Cerebellar cortex (tissue), 1 donor: ENCODE measurements at regions not wholly inside any gene's neighbourhood (a gene's known extent, or its start where the extent isn't known, plus 50 kb on each side); places are given as distances from the start of the nearest gene placed in this dataset.

Experiments used
- DNase-seq: peaks from one replicate; pipeline ENCODE4 v3.0.0-alpha.2; 2015; ENCODE audit warnings: low spot score

- no peak for DNase-seq
These were observed 1032.8 kb downstream of the BRD1 start for GRCh38 chr22:48794906-48795305.

GRCh38 chr22:48793949-48794348 is 1033.7 kb downstream of the BRD1 start:
- DNase-seq, result no peak

DNA sequence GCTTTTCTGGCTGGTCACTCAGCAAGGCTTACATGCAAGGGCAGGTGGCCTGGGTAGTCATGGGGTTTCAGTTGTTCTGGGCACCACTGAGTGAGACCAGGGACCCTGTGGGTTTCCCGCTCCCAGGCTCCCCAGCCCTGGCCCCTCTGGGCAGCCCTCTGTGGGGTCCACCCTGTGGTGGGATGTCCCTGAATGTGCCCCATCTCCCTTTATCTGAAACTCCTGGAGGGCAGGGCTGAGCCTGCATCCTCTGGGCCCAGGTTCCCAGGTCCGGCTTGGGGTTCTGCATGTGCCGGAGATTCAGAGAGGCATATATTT is 1041.0 kb downstream of the BRD1 start:
- DNase-seq, result no peak

- DNase-seq, result peak; percentile 5
These were observed 1041.6 kb downstream of the BRD1 start for GRCh38 chr22:48785792-48786678.

GRCh38 chr22:48784701-48785503 is 1042.8 kb downstream of the BRD1 start:
- DNase-seq, result no peak

GRCh38 chr22:48783821-48784266 is 1043.8 kb downstream of the BRD1 start:
- no peak for DNase-seq

- DNase-seq, result peak; percentile 17
These were observed 1044.7 kb downstream of the BRD1 start for GRCh38 chr22:48782811-48783511.

DNA sequence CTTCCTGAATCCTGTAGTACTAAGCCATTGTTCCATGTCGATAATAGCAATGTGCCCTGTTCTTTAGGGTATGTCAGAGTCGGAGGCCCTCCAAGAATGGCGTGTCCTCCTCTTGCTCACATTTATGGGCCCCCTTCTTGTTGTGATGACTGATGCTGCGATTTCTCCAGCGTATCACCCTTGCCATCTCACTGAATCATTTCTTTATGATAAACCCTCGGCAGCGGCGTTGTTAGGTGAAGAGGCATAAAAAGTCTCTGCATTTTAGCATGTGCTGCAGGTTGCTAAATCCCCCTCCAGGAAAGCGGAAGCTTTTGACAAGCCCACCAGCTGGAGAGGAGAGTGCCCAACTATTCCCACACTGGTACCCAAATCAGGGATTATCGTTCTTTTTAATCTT is 1045.3 kb downstream of the BRD1 start:
- DNase-seq, result no peak

DNA sequence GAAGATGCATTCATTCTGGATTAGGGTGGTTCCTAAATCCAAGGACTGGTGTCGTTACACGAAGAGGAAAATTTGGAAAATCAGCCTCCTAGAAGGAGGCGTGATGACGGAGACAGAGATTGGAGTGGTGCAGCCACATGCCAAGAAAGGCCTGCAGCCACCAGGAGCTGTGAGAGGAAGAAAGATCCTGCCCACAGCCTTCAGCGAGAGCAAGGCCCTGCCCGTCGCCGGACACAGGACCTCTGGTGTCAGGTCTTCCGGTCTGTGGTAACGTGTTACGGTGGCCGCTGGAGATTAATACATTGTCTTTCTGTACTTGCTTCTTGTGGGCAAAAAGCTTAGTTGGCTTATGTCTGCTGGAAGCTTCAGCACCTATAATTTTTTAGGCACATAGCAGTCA is 1045.8 kb downstream of the BRD1 start:
- no peak for DNase-seq

DNA sequence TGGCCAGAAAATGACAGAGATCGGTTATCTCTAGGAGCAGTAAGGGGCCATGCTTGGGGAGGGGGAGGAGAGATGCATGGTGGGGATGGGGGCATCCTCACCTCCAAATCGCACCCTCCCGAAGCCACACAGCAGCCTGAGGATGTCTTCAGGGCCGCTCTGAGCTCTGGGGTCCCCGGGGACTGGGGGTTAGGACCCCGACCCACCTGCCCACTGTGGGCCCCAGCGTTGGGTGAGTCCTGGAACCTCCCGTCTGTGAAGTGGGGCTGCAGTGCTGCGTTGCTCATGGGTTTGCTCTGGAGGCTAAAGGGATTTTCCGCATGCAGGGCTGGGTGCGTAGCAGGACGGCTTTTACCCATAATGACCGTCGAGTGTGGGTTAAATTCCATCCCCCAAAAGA is 1046.3 kb downstream of the BRD1 start:
- DNase-seq, result no peak

DNA sequence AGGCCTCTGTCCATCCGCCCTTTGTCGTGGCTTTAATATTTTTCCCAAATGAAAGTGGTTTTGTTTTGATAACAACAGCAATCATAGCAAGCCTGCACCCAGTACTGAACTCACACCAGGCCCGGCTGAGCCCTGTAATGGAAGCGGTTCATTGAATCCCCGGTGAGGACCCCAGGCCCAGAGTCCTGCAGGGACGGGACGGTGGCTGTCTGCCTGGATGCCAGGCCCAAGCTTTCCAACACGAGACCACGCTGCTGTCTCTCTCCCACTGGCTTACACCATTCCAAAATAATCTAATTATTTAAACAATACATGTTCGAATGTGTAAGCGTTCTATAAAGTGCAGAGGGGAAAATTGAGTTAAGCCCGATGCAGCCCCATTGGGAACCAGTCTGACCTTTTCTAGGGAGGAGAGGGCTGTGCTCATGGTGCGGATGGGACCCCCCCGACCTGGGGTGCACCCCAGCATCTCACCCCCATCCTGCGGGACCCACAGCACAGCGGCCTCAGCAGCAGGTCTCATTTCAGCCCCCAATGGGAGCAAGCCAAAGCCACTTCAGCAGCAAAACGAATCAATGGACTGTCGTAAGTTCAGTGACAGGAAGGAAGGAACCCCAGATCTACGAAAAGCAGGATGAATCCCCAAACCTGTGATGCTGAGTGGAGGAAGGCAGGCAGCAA is 1046.9 kb downstream of the BRD1 start:
- no peak for DNase-seq

DNA sequence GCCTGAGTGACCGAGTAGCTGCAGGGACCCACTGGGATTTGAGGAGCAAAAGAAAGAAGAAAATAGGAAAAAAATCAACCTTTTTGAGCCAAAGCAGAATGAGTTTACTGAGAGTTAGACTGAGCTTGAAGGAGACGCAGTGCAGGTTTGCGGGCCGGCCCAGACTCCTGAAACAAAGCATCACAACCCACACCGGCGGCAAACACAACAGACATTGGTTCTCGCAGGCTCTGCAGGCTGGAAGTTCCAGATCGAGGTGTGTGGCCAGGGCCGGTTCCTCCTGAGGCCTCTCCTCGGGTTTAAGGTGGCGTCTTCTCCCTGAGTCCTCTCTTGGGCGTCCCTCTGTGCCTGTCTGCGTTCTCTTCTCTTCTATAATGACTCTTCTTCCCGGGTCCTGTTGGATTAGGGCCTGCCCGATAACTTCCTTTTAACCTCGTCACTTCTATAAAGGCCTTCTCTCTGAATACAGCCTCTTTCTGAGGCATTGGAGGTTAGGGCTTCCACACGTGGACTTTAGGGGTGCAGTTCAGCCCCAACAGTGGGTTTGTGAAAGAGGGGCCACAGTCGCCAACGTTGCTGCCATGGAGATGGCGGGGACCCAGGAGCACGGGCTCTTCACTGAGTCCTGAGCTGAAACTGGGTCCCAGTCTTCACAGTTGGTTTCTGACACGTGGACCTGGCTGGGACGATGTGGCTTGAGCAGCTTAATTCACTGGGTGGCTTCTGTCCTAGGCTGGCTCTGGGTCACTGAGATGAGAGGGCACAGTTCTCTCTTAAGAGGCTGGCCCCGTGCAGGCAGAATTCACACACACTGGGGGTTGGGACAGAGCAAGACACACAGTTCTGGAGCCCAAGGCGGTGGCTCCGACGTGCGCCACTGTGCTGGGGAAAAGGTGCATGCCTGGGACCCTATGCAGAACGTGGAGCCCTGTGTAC is 1047.7 kb downstream of the BRD1 start:
- DNase-seq, result no peak

GRCh38 chr22:48779211-48779643 is 1048.4 kb downstream of the BRD1 start:
- DNase-seq, result no peak

GRCh38 chr22:48778308-48779195 is 1049.1 kb downstream of the BRD1 start:
- DNase-seq, result no peak

DNA sequence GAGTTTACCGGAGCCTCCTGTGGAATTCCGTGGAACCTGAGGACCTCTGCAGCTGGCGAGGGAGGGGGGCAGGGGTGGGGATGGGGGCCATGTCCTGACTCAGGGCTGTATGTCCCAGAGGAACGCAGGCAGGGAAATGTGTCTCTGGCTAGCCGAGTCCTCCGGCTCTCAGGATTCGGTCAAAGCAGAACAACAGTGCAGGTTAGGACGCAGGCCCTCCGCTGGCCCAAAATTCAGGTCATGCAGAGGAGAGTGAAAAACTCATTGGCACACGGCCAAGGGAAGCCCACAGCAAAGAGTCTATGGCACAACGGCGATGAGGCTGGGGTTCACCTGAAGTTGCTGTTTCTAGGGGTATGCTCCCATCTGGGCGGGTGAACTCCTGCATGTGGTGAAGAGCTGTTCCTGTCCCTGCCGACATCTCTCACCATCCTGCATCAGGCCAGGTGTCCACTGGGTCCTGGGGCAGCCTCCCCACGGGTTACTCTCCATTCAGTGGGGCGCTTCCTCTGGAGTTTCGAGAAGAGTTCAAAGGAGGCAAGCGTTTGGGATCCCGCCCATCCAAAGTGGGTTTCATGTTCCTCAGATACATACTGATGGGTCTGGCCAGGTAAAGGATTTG is 1055.3 kb downstream of the BRD1 start:
- DNase-seq, result no peak

GRCh38 chr22:48765595-48765994 is 1062.1 kb downstream of the BRD1 start:
- no peak for DNase-seq

GRCh38 chr22:48761546-48761945 is 1066.1 kb downstream of the BRD1 start:
- no peak for DNase-seq

DNA sequence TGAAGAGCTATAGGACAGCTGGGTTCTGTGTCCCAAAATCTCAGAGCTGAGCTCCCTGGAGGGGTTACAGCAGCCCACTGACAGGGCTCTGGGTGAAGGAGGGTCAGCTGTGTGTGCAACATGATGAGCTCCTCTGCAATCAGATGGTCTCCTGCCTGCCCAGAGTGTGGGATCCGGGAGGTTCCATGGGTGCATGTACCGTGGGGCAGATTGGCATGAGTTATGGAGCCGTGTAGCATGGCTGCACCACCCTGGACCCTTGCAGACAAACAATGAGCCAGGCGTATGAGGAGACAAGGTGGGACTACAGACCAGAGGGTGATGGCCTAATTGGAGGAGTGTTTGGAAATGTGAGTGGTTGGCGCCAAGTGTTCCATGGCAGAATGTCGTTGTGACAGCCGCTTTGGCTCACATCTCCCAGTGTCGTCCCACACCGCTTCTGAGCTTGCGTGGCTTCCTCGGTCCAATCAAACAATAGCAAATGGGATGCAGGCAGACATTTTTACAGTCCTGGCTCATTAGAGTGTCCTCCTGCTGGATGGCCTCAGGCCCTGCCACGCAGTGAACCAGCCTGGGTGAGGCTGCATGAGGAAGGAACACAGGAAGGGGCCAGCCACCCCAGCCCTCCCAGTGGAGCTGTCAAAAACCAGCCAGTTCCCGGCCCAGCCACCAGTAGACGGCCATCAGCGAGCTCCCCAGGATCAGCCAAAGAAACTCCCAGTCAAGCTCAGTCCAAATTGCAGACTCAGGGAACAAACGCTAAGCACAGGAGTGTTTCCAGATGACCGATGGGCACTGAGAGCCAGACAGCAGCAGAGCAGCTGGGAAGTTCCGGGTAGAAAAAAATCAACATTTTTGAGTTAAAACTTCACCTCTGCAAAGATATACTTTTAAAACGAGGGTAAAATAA is 1066.9 kb downstream of the BRD1 start:
- DNase-seq, result no peak
